ENCODE measurements at regions not wholly inside any gene's neighbourhood (a gene's known extent, or its start where the extent isn't known, plus 50 kb on each side); places are given as distances from the start of the nearest gene placed in this dataset.
A peak's percentile ranks its signal among the peaks of the same experiment; 100 is the strongest.
"Not testable (repeated sequence)": the region's sequence is repeated elsewhere in the genome, so short reads cannot be mapped to it uniquely, and the experiment has no call there.

DNA sequence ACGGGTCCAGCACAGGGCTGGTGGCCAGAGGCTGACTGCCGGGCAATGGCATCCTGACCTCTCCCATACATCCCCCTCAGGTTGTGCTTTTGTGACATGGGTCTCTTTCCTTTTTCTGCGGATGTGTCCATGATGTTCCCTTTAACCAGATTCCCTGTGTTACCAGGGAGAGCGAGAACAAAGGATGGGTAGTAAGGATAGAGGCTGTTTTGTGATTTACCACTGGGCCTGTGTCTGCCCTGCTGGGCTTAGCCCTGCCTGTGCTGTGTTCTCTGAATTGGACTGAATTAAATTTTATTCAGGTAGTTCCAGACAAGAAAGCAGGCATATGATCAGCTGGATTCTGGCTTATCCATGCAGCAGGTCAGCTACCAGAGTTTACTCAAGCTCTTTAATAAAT is 301.6 kb downstream of the RWDD3 start:
- no peak for ATAC-seq

DNA sequence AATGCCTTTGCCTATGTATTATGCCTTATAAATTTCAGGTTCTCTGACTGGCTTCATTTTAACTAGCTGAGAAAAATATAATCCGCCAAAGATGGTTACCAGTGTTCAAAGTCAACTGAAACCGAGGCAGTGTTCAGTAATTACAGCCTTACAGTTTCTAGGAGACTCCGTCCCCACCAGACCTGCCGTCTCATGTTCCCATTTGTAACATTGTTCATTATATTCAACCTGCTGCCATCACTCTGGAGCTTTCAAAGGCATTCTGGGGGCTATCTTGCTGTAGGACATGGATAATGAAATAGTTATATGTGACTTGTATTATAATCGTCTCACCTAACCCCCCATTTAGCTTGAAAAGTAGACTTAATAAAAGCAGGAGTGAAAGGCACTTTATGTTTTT is 302.5 kb downstream of the RWDD3 start:
- no peak for ATAC-seq

DNA sequence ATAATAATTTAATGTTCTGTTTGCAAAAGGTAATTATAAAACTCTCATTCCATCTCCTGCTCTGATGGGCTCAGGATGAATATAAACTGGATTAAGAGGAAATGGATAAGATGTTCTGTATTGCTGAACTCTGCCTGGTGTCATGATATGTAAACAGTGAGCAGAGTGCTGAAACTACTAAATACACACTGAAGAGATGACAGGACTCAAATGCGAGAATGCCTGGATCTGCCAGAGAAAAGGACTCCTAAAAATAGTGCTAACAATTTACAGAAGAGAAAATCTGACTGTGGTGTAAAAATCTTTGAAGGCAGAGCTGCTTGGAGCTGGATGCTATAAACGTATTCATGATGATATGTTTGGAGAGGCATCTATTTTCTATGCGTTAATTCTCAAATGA is 303.2 kb downstream of the RWDD3 start:
- no peak for ATAC-seq

DNA sequence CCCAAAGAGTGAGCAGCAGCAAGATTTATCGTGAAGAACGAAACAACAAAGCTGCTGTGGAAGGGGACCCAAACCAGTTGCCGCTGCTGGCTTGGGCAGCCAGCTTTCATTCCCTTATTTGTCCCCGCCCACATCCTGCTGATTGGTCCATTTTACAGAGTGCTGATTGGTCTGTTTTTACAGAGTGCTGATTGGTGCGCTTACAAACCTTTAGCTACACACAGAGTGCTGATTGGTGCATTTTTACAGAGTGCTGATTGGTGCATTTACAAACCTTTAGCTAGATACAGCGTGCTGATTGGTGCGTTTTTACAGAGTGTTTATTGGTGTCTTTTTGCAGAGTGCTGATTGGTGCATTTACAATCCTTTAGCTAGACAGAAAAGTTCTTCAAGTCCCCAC is 304.2 kb downstream of the RWDD3 start:
- not testable (repeated sequence) for ATAC-seq

DNA sequence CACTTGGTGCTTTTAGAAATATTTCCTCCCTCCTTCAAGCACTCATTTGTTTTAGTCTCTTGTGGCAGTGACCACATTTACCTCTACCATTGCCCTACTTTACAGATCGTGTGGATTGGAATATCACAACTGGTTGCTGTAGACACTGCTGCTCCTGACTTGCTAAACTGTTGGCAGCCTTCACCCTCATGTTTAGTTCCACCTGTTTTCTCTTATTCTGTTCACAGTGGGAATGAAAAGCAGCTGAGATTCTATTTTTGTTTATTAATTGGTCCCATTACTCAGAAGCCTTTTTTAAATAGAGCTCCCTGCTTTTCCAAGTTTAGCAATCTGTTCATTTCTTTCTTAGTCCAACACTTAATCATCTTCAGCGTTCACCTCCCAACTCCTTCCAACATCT is 308.9 kb downstream of the RWDD3 start:
- no peak for ATAC-seq

DNA sequence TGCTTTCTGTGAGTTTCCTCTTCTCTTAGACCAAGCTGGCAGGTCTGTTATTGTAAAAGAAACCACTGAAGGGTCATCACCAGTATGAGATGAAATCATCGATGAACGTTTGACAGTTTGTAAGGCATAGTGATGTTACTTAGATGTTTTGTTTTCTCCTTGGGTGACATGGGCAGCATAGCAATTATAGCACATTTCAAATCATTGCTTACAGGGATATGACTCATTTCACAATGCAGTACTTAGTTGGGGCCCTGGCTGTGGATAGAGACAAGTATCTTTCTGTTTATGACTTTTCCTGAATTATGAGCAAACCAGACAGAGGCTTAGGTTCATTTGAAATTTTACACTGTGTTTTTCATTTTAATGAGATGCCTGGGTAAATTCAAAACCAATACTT is 313.0 kb downstream of the RWDD3 start:
- no peak for ATAC-seq

DNA sequence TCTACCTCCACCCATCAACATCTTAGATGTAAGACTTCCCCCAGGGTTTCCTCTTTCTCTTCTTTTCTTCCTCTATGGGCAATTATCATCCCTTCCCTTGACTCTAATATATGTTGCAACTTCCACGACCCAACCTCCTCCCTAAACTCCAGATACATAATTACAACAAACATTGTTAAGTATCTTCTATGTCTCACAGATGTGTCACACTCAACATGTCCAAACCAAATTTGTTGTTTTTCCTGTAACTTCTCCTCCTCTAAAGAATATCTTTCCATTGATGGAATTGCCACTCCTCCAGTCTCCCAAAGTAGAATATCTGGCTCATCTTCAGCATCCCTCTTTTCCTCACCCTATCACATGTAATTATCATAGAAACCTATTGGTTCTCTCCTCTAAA is 314.2 kb downstream of the RWDD3 start:
- peak; percentile 22 for ATAC-seq

DNA sequence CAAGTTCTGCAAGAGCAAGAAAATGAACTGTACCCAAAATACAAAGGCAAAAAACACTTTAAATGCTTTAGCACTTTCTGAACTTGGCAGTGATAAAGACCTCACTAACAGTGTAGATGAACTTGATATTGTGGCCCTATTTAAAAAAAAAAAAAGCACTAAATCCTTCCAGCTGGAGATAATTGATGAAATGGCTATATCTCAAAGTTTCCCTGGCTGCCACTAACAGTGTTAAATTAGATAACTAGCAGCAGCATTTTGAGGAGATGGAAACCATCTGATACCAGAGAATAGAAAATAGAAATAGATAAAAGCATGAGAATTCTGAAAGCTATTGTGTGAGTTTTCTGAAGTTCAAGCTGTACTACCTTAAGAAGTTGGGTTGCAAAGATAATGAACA is 317.2 kb downstream of the RWDD3 start:
- no peak for ATAC-seq

DNA sequence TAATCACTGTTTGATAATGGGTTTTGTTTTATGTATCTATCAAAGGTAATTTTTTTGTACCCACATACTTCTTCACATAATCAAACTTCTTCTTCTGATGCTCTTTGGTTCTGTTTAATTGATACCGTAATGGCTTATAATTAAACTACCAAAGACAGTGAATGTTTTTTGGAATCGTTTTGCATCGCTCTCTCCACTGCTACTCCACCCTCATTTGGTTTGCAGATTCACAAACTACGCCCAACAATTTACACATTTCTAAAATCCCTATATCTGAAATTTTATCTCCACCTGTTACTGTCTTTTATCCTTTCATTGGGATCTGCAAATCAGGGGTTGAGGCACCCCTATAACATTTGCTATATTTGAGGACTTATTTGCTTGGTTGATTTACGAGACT is 319.6 kb downstream of the RWDD3 start:
- ATAC-seq, result no peak

DNA sequence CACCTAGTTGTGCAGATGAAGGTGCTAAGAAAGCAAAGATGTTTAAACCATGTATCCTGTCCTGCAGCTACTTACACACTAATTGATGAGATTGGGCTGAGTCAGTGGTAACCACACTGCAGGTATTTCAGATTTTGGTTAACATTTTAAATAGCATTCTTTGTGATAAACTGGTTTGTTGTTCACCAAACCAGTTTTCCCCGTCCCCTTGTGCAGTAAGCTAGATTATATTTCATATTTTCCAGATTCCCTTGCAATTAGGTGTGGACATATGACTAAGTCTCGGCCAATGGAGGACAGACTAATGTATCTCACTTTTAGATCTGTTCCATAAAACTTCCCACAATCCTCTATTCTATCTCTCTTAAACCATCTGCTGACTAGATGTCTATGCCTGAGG is 320.4 kb downstream of the RWDD3 start:
- ATAC-seq, result no peak

DNA sequence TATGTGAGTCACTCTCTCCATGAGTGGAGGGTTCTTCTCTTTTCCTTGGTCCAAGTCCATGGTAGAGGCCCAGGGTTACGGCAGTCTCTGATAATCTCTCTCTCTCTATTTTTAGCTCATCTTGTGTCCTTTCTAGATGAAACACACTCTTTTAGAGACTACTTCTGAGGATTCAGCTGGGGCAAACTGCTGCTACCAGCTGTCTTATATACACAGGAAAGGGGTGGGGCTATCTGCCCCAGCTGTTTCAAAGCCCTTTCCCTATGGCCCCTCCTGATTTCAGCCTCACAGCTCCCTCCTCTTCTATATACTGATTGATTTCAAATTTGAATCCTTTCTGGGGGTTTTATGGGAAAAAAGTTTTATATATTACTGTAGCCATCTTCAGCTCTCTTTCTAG is 324.8 kb downstream of the RWDD3 start:
- no peak for ATAC-seq

DNA sequence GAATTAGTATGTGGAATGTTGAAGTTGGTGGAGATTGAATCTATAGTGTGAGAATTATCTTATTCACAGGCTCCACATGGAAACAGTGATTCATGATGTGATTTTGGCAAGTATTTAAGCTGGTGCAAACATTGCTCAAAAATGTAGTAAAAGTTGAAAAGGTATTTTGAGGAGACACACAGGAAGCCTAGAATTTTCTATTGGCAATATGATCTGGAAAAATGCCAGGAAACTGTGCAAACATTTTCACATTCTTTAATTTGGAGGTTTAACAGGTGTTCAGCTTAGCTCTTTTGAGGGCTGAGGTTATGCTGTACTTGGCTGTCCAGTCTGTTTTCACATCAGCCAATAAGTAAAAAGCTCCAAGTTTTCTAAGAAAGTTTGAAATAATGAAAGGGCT is 327.3 kb downstream of the RWDD3 start:
- ATAC-seq, result no peak

DNA sequence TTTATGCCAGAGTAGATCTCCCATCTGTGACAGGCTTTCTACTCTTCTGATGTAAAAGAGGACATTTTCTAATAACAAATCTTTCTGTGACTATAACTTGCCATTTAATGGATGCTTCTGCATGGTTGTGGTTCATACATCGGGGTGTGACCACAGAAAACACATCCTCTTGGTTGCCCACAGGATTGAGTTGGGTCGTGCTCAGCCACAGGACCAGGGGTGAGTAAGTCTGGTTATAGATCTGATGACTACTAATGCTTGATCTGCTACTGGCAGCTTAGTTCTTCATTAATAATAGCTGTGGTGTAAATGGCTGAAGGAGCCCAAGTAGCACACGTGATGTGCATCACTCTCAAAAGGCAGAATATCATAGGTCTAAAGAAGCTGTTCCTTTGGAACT is 328.2 kb downstream of the RWDD3 start:
- ATAC-seq, result no peak

DNA sequence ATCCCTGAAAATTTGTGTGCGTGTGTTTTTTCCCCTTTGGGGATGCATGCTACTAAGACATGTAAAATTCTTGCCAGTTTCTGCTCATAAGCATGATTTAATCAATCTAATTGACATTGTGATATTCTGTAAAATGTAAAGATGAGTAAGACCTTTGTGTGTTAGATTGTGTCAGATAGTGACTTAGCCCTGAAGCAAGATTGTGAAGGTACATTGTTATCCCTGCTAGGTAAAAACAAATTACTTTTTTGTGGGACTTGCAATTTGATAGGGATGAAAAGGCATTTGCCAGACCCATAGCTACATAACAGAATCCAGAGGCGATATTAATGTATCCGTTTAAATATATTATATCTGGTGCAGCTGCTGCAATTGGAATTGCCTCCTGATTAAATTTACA is 338.0 kb downstream of the RWDD3 start:
- no peak for ATAC-seq

DNA sequence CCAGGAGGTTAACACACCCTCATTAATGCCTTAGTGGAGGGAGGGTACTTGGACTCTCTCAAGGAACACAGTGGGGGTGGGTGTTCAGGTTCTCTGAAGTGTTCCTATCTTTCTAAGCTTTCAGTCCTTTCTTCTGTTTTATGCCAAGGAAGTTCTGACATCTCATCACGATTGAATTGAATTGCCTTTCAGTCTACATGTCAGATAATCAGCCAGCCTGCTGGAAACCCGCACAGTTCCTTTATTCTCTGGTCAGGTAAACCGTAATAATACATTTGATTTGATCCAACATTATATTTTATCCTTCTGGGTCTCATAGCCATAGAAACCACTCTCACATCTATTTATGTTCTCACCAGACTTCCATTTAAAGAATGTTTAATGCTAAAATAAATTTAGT is 339.0 kb downstream of the RWDD3 start:
- ATAC-seq, result no peak

DNA sequence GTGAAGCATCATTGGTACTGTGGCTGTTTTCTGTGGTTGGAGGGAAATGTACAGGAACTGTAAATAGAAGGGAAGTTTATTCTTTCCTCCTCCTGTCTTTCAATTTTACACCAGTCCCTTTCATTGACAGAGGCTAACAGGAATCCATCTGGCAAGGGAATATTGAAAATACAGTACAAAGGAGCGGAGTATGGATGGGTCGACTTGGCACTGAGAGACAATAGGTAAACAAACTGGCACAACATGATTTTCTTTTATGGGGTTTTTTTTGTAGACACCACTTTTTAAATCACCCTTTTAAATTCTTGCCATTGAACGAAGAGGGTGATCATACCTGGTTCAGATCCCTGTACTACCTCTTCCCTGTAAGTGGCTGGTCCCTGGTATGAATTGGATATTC is 341.3 kb downstream of the RWDD3 start:
- no peak for ATAC-seq

DNA sequence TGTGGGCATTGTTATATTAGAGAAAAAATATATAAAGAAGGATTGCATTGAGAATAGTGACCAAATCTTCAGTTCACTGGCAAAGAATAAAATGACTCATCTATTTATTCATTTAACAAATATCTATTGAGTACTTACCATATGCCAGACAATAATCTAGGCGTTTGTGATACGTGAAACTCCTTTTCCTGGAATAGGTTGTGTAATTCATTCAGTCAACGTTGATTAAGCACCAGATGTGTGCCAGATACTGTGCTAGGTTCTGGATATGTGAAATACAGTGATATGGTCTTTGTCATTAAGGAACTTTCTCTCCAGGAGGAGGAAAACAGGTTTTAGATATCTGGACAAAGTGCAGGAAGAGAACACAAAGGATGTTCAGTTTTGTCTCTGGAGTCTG is 344.5 kb downstream of the RWDD3 start:
- peak; percentile 83 for ATAC-seq

DNA sequence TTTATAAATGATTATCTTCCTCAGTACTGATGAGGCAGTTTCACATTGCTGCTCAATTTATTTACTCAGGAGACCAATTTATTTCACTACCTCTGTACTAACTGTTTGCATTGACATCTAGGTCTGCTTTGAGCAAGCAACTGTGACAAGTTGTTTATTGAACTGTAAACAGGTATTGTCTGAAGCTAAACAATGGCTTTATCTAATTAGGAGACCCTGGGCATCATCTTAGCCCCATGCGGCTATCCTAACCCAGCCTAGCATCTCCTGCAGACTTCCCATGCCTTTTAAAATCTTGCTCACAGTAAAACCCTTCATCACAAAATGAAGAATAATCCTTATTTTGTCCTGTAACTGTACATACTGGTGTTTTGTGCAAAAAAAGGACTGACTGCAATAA is 348.2 kb downstream of the RWDD3 start:
- no peak for ATAC-seq

DNA sequence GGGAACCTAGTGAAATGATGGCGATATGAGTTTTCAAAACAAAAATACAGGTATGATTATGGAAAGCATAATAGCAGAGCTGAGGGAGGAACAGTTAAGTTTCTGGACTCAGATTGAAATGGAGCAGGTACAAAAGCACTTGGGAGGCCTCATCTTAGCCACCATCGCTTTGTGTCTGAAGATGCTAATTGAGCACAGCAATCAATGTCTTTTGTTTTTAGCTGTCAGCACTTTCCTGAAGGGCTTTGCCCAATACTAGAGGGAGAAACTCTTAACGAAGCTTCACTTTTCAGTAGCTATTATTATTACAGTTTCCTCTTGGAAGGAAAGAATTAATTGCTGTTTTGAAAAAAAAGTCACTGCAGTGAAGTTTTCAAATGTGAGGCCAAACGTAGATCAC is 348.7 kb downstream of the RWDD3 start:
- no peak for ATAC-seq

DNA sequence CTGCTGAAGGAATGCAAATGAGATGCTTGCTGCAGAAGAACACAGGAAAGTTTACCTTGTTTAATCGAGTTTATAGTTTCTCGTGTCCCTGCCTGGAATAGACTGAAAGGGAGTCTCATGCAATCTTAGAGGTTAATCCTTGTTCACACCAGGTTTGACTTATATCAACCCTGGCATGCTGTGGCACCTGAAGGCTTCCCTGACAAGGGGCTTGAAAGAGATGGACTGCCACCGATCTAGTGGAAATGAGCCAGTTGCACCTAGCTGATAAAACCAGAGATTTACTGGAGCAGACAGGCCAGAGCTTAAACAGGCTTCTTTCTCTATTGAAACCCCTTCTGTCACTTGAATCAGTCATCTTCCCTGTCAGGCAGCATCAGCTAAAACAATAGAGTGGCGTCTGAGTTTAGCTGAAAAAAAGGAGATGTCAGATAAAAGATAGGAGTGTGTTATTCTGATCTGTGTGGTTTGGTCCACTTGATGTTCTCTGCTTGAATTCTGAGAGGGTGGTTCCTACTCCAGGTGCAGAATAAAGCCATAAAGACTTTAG is 349.7 kb downstream of the RWDD3 start:
- no peak for ATAC-seq

DNA sequence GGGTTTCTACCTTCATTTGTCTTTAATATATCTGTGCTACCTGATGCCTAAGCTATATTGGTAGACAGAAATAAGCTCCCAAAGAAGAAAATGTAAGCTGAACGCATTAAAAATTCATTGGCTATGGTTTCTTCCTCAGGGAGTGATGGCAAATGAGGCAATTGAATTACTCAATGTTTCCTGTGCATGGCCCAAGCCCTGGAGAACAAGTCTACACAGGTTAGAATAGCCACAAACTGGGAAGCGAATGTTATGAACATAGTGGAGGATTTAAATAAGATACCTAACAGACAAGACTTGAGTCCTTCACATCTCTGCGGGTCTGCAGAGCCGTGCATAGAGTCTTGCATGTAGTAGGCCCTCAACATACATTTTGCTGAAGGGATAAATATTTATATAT is 350.3 kb downstream of the RWDD3 start:
- peak; percentile 91 for ATAC-seq

DNA sequence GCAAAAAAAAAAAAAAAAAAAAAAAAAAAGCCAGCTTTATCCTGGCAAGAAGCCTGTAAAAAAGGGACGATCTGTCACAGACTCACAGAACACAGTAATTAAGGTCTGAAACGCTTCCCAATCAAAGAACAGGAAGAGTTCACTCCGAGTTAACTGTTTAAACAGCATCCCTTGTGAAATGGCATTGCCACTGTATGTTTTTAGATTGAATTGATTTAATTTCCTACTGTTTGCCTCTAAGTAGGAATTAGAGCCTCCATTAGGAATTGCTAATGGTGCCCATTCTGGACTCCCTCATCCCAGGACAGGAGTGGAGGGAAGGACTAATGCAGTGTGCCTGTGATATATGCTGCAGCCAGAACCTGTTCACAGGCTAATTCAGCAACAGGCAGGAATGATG is 370.8 kb downstream of the RWDD3 start:
- no peak for ATAC-seq

DNA sequence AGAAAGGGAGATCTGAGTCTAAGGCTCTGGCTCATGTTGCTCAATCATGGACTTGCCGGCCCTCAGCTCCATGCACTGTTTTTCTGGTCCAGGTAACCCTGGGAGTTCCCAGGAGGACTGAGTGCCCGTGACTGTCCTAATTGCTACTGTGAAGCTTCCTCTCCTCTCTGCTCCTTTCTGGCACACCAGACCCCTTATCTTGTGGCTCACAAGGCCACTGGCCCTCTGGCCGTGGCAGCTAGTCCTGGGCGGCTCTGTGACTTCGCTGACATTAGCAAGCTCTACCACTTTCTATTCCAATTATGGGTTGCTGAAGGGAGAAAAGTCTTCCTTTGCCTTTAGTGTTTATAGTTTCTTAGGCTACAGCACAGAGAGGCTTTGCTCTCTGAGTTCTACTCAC is 380.2 kb downstream of the RWDD3 start:
- no peak for ATAC-seq

DNA sequence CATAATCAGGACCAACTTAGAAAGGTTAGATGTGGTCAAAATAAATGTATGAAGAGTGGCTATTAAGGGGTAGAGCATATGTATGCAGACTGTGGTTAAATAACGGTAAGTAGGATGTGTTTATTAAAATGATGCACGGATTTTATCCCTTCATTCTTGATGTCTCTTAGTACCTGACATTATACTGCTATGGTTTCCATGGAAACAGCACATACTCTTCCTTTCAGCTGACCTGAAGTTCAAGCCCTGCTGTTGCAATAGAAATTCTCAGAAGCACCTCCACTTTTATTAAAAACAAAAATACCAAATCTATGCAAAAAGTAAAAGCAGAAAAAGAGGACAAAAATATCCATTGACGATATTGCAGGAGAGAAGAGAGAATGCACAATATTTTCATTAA is 381.4 kb downstream of the RWDD3 start:
- ATAC-seq, result no peak

DNA sequence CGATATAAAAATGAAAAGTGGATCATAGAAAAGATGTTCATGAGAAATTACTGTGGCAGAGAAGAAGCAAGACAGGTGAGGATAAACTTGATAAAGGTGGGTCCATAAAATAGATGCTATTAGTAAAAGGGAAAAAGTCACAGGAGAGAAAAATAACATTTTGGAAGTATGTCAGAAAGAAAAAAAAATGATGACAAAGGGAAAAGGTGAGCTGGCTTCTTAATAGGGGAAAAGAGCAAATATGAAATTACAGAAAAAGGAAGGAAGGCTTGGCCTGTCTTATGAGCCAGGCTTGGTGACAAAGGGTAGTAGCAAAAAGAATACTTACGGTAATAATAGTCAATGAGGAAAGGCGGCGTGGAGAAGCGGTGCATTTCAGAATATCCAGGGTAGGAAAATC is 386.1 kb downstream of the RWDD3 start:
- no peak for ATAC-seq

DNA sequence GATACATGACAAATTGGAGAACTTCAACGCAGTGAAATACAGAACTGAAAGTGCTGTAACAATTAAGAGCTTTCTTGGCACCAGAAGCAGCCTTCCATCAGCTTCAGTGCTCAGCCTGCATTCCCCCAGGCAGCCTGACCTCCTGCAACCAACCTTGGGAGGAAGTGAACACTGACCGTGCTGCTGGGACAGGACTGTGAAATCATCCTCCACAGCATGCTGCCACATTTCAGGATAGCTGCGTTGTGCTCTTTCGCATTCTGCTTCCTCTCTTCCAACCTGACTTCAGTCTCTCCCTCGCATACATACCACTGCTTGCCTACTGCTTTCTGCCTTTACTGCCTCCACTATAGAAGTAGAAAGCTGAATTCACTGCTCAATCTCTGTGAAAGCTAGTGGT is 388.6 kb downstream of the RWDD3 start:
- no peak for ATAC-seq
